MM.1S (cell line): ENCODE measurements at regions not wholly inside any gene's neighbourhood (a gene's known extent, or its start where the extent isn't known, plus 50 kb on each side); places are given as distances from the start of the nearest gene placed in this dataset.

Source experiments
- DNase-seq: peaks from one replicate; pipeline ENCODE4 v3.0.0-alpha.2; 2015
- H2AFZ ChIP-seq: fragments of 300-600 bp; sonication (generic); 2 replicates; pipeline ENCODE4 v1.6.0; 2016; ENCODE audit warnings: antibody characterized with exemption, low read length
- H3F3A ChIP-seq: fragments of 300-600 bp; sonication (generic); 2 replicates; pipeline ENCODE4 v1.6.1; 2016; ENCODE audit warnings: mild to moderate bottlenecking, antibody characterized with exemption, low read length, moderate library complexity, mixed read lengths; ENCODE audit not compliant: insufficient read depth
- H3K27ac ChIP-seq: fragments of 300-600 bp; sonication (generic); 2 replicates; pipeline ENCODE4 v1.5.1; 2016; ENCODE audit warnings: mild to moderate bottlenecking, low read length
- H3K27me3 ChIP-seq: fragments of 300-600 bp; sonication (generic); replicated peaks from 2 replicates; pipeline ENCODE4 v1.6.0; 2016; ENCODE audit warnings: low read length; ENCODE audit not compliant: insufficient read depth
- H3K36me3 ChIP-seq: fragments of 300-600 bp; sonication (generic); replicated peaks from 2 replicates; pipeline ENCODE4 v1.6.1; 2016; ENCODE audit warnings: mild to moderate bottlenecking, low read length, mixed read lengths; ENCODE audit not compliant: insufficient read depth
- H3K4me1 ChIP-seq: fragments of 300-600 bp; sonication (generic); 2 replicates; pipeline ENCODE4 v1.6.1; 2016; ENCODE audit warnings: low read length, mixed read lengths
- H3K4me2 ChIP-seq: fragments of 300-600 bp; sonication (generic); 2 replicates; pipeline ENCODE4 v1.6.0; 2016; ENCODE audit warnings: low read depth, low read length
- H3K4me3 ChIP-seq: fragments of 300-600 bp; sonication (generic); 2 replicates; pipeline ENCODE4 v1.5.1; 2016; ENCODE audit warnings: low read length, mixed read lengths
- H3K79me2 ChIP-seq: fragments of 300-600 bp; sonication (generic); 2 replicates; pipeline ENCODE4 v1.6.1; 2016; ENCODE audit warnings: mixed run types, low read length, mixed read lengths
- H3K9ac ChIP-seq: fragments of 300-600 bp; sonication (generic); 2 replicates; pipeline ENCODE4 v1.6.1; 2016; ENCODE audit warnings: low read length, mixed read lengths
- H3K9me2 ChIP-seq: fragments of 300-600 bp; sonication (generic); replicated peaks from 2 replicates; pipeline ENCODE4 v1.6.1; 2016; ENCODE audit warnings: mild to moderate bottlenecking, low read length, mixed read lengths; ENCODE audit not compliant: insufficient read depth
- H3K9me3 ChIP-seq: fragments of 300-600 bp; sonication (generic); replicated peaks from 2 replicates; pipeline ENCODE4 v1.6.1; 2016; ENCODE audit warnings: mild to moderate bottlenecking, low read length, mixed read lengths; ENCODE audit not compliant: insufficient read depth
- H4K20me1 ChIP-seq: fragments of 300-600 bp; sonication (generic); 2 replicates; pipeline ENCODE4 v1.6.1; 2016; ENCODE audit warnings: mild to moderate bottlenecking, low read length, moderate library complexity, mixed read lengths; ENCODE audit not compliant: insufficient read depth
- EZH2 ChIP-seq: fragments of 300-600 bp; sonication (generic); optimal IDR thresholded peaks from 2 replicates; pipeline ENCODE3; 2017; ENCODE audit warnings: low read depth, mild to moderate bottlenecking, antibody characterized with exemption, low read length, mixed read lengths
- EZH2phosphoT487 ChIP-seq: fragments of 300-600 bp; sonication (generic); IDR thresholded peaks from 2 replicates; pipeline ENCODE4 v1.6.1; 2018; ENCODE audit warnings: antibody characterized with exemption, low read length
- TF ChIP-seq, protein P1 (sequence below): fragments of 300-600 bp; sonication (generic); IDR thresholded peaks from 2 replicates; pipeline ENCODE4 v1.5.1; 2016; ENCODE audit warnings: antibody characterized with exemption, low read length, mixed read lengths

- Histone ChIP-seq H3K4me2 (no peak overlapping the region), H3K9me3 (no peaks in the 10 kb centered on the region), H4K20me1 (no peaks in the 10 kb centered on the region), H3K9ac (no peak overlapping the region), H3K9me2 (no peaks in the 10 kb centered on the region), H3K79me2 (no peaks in the 10 kb centered on the region), H3F3A (no peaks in the 10 kb centered on the region), H3K4me3 (no peak overlapping the region), H2AFZ (no peak overlapping the region), H3K27me3 (no peaks in the 10 kb centered on the region), H3K4me1 (no peaks in the 10 kb centered on the region), H3K36me3 (no peaks in the 10 kb centered on the region), H3K27ac (no peak overlapping the region)
- no peak for TF ChIP-seq EZH2phosphoT487
- no peak for DNase-seq
These were observed 79.5 kb upstream of the FAM169A start for GRCh38 chr5:74945561-74946165.

DNA sequence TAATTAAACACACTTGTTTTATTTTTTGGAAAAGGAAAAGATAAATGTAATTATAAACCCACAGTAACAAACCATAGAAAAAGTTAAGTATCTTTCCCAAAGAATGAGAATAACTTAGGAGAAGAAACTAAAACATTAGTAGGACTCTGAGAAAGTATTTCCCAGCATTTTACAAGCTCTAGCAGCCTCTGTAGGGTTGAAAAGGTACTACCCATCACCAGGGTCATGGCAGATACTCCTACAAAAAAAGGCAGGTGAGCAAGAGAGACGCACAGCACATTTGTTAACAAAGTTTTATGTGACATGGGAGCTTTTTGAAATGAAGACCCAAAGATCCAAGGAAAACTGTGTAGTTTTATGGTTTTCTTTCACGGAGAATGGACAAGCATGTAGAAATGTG, 77.7 kb upstream of the FAM169A start:
- H3K4me1 ChIP-seq, result no peaks in the 10 kb centered on the region
- H3K79me2 ChIP-seq, result no peaks in the 10 kb centered on the region
- DNase-seq, result no peak
- no peak overlapping the region for H3K4me3 ChIP-seq
- no peak overlapping the region for H3K27ac ChIP-seq
- H3K4me2 ChIP-seq, result no peak overlapping the region
- H3K36me3 ChIP-seq, result no peaks in the 10 kb centered on the region
- H4K20me1 ChIP-seq, result no peaks in the 10 kb centered on the region
- TF ChIP-seq EZH2 (no peak), EZH2phosphoT487 (no peak)
- TF ChIP-seq, protein P1, sequence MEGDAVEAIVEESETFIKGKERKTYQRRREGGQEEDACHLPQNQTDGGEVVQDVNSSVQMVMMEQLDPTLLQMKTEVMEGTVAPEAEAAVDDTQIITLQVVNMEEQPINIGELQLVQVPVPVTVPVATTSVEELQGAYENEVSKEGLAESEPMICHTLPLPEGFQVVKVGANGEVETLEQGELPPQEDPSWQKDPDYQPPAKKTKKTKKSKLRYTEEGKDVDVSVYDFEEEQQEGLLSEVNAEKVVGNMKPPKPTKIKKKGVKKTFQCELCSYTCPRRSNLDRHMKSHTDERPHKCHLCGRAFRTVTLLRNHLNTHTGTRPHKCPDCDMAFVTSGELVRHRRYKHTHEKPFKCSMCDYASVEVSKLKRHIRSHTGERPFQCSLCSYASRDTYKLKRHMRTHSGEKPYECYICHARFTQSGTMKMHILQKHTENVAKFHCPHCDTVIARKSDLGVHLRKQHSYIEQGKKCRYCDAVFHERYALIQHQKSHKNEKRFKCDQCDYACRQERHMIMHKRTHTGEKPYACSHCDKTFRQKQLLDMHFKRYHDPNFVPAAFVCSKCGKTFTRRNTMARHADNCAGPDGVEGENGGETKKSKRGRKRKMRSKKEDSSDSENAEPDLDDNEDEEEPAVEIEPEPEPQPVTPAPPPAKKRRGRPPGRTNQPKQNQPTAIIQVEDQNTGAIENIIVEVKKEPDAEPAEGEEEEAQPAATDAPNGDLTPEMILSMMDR, result no peak
- no peak overlapping the region for H2AFZ ChIP-seq
- H3K9ac ChIP-seq, result no peak overlapping the region
- H3F3A ChIP-seq, result no peaks in the 10 kb centered on the region
- no peaks in the 10 kb centered on the region for H3K9me2 ChIP-seq
- H3K9me3 ChIP-seq, result no peaks in the 10 kb centered on the region
- H3K27me3 ChIP-seq, result no peaks in the 10 kb centered on the region

DNA sequence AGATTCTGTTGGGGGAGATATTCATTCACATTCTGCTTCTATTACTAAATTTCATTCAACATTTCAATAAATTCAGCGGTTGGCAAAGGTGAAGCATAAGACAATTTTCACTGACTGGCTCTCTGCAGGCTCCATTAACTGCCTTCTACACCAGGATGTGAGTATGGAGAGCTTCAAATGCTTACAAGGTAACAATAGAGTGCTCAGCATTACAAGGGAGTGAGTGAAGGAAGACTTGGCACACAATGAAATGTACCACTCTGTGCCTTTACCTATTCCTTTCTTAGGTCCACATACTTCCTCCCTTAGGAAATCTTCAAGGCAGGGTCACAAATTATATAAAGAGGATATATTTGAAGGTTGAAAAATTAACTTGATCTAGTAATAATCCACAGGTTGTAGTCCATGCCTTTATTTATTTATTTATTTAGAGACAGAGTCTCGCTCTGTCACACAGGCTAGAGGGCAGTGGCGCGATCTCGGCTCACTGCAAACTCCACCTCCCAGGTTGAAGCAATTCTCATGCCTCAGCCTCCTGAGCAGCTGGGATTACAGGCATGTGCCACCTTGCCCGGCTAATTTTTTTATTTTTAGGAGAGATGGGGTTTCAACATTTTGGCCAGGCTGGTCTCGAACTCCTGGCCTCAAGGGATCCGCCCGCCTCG, 76.6 kb upstream of the FAM169A start:
- DNase-seq, result no peak
- H3K9me3 ChIP-seq, result no peaks in the 10 kb centered on the region
- no peaks in the 10 kb centered on the region for H3K4me1 ChIP-seq
- no peaks in the 10 kb centered on the region for H3K79me2 ChIP-seq
- H3K4me3 ChIP-seq, result no peak overlapping the region
- H3K36me3 ChIP-seq, result no peaks in the 10 kb centered on the region
- no peak overlapping the region for H2AFZ ChIP-seq
- H3K9ac ChIP-seq, result no peak overlapping the region
- no peak overlapping the region for H3K27ac ChIP-seq
- no peak overlapping the region for H3K4me2 ChIP-seq
- TF ChIP-seq EZH2, result no peak
- TF ChIP-seq EZH2phosphoT487, result no peak
- TF ChIP-seq, protein P1, result no peak
- no peaks in the 10 kb centered on the region for H3K27me3 ChIP-seq
- no peaks in the 10 kb centered on the region for H3K9me2 ChIP-seq
- H4K20me1 ChIP-seq, result no peaks in the 10 kb centered on the region
- H3F3A ChIP-seq, result no peaks in the 10 kb centered on the region

- DNase-seq, result no peak
- Histone ChIP-seq H3K79me2 (no peaks in the 10 kb centered on the region), H3K27me3 (no peaks in the 10 kb centered on the region), H2AFZ (no peak overlapping the region), H3K4me2 (no peak overlapping the region), H3K4me1 (no peaks in the 10 kb centered on the region), H3K27ac (no peak overlapping the region), H3F3A (no peaks in the 10 kb centered on the region), H3K9ac (no peak overlapping the region), H3K9me2 (no peaks in the 10 kb centered on the region), H4K20me1 (no peaks in the 10 kb centered on the region), H3K9me3 (no peaks in the 10 kb centered on the region), H3K36me3 (no peaks in the 10 kb centered on the region), H3K4me3 (no peak overlapping the region)
- TF ChIP-seq EZH2 (no peak), EZH2phosphoT487 (no peak)
- TF ChIP-seq, protein P1, result no peak
These were observed 74.7 kb upstream of the FAM169A start for GRCh38 chr5:74940782-74941353.
